ENCODE measurements at regions not wholly inside any gene's neighbourhood (a gene's known extent, or its start where the extent isn't known, plus 50 kb on each side); places are given as distances from the start of the nearest gene placed in this dataset.
"Not testable (repeated sequence)": the region's sequence is repeated elsewhere in the genome, so short reads cannot be mapped to it uniquely, and the experiment has no call there.

DNA sequence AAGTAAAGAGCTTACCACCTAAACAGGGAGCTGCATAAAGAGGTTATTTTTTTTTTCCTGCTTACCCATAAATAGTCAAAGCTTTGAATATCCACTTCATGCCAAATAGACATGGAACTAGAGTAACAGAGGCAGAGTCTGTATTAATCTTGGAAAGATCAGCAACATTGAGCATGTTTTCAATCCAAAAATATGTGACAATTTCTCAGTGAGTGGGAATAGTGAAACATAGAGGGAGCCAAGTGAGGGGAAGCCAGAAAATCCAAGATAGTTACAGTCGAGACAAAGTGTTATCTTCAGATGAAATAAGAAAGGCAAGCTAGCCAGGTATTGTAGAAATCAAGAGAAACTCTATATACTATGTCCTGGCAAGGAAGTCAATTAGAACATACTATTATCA is 122.3 kb upstream of the TACR3 start:
- DNase-seq (ENCODE audit: low read depth) = no peak
- H3K36me3 Mint-ChIP-seq (ENCODE audit: low read depth, unreplicated experiment) = no peaks in the 10 kb centered on the region
- Histone ChIP-seq H3K27ac (ENCODE audit: low read depth, low read length) (no peak overlapping the region), H3K79me2 (ENCODE audit: insufficient read depth, low read length) (no peaks in the 10 kb centered on the region), H2AFZ (ENCODE audit: low read depth, low read length) (no peak overlapping the region), H3K9ac (ENCODE audit: low read length) (no peak overlapping the region), H3K4me2 (ENCODE audit: low read length) (no peak overlapping the region), H4K20me1 (ENCODE audit: insufficient read depth, low read length) (no peaks in the 10 kb centered on the region), H3K36me3 (ENCODE audit: insufficient read depth, low read length) (no peaks in the 10 kb centered on the region), H3K27me3 (ENCODE audit: insufficient read depth, low read length) (no peaks in the 10 kb centered on the region), H3K9me3 (ENCODE audit: insufficient read depth, low read depth, low read length) (no peaks in the 10 kb centered on the region), H3K4me1 (ENCODE audit: insufficient read depth, low read length) (no peaks in the 10 kb centered on the region), H3K4me3 (ENCODE audit: insufficient read depth, low read depth, low read length) (no peak overlapping the region)
- no peak overlapping the region for H3K27ac Mint-ChIP-seq (ENCODE audit: unreplicated experiment)
- no peaks in the 10 kb centered on the region for H3K4me1 Mint-ChIP-seq (ENCODE audit: low read depth, unreplicated experiment)
- TF ChIP-seq, protein P1, sequence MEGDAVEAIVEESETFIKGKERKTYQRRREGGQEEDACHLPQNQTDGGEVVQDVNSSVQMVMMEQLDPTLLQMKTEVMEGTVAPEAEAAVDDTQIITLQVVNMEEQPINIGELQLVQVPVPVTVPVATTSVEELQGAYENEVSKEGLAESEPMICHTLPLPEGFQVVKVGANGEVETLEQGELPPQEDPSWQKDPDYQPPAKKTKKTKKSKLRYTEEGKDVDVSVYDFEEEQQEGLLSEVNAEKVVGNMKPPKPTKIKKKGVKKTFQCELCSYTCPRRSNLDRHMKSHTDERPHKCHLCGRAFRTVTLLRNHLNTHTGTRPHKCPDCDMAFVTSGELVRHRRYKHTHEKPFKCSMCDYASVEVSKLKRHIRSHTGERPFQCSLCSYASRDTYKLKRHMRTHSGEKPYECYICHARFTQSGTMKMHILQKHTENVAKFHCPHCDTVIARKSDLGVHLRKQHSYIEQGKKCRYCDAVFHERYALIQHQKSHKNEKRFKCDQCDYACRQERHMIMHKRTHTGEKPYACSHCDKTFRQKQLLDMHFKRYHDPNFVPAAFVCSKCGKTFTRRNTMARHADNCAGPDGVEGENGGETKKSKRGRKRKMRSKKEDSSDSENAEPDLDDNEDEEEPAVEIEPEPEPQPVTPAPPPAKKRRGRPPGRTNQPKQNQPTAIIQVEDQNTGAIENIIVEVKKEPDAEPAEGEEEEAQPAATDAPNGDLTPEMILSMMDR (IDR thresholded peaks at IDR 0.05; ENCODE audit: insufficient read depth, low read depth, low read length) = no peak
- TF ChIP-seq EZH2 (IDR thresholded peaks at IDR 0.05; ENCODE audit: insufficient read depth, low read length) = no peak
- no peak for FAIRE-seq
- H3K27me3 Mint-ChIP-seq (ENCODE audit: low read depth, unreplicated experiment) = no peaks in the 10 kb centered on the region
- H3K4me3 Mint-ChIP-seq (ENCODE audit: unreplicated experiment) = no peak overlapping the region
- peaks cover 5% of the 10 kb centered on the region for H3K9me3 Mint-ChIP-seq (ENCODE audit: unreplicated experiment)

DNA sequence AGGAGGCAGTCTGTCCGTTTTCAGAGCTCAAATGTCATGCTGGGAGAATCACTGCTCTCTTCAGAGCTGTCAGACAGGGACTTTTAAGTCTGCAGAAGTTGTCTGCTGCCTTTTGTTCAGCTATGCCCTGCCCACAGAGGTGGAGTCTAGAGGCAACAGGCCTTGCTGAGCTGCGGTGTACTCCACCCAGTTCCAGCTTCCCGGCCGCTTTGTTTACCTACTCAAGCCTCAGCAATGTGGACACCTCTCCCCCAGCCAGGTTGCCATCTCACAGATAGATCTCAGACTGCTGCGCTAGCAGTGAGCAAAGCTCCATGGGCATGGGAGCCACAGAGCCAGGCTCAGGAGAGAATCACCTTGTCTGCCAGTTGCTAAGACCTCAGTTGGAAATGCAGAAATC is 90.5 kb upstream of the TACR3 start:
- H3K4me2 ChIP-seq (ENCODE audit: low read length); H3K27me3 ChIP-seq (ENCODE audit: insufficient read depth, low read length); H3K27ac ChIP-seq (ENCODE audit: low read depth, low read length); H3K27ac Mint-ChIP-seq (ENCODE audit: unreplicated experiment); H3K79me2 ChIP-seq (ENCODE audit: insufficient read depth, low read length); H3K36me3 Mint-ChIP-seq (ENCODE audit: low read depth, unreplicated experiment); H4K20me1 ChIP-seq (ENCODE audit: insufficient read depth, low read length); H3K4me3 ChIP-seq (ENCODE audit: insufficient read depth, low read depth, low read length); DNase-seq (ENCODE audit: low read depth); H3K9ac ChIP-seq (ENCODE audit: low read length); H3K4me1 ChIP-seq (ENCODE audit: insufficient read depth, low read length); H3K4me1 Mint-ChIP-seq (ENCODE audit: low read depth, unreplicated experiment); H2AFZ ChIP-seq (ENCODE audit: low read depth, low read length); H3K4me3 Mint-ChIP-seq (ENCODE audit: unreplicated experiment); H3K36me3 ChIP-seq (ENCODE audit: insufficient read depth, low read length); H3K9me3 ChIP-seq (ENCODE audit: insufficient read depth, low read depth, low read length); H3K27me3 Mint-ChIP-seq (ENCODE audit: low read depth, unreplicated experiment); H3K9me3 Mint-ChIP-seq (ENCODE audit: unreplicated experiment); FAIRE-seq: not testable (repeated sequence)

DNA sequence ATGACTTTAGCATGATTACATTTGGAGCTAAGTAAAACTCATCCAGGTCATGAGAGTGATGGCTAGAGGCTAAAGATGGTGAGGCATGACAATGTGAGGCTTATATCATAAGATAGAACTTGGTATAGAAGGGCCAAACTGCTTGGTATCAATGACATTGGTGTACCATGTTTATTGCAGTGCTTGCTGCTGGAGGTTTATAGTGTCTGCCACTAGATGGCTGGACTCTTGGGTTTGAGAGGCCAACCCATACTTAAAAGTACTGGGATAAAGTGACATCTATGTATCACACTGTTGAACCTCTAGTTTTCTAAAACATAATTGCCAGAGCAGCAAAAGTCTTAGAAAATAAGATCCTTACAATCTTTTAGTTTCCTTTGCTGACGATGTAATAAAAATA is 83.0 kb upstream of the TACR3 start:
- no peak overlapping the region for H3K27ac Mint-ChIP-seq (ENCODE audit: unreplicated experiment)
- H3K4me3 Mint-ChIP-seq (ENCODE audit: unreplicated experiment) = no peak overlapping the region
- H3K4me3 ChIP-seq (ENCODE audit: insufficient read depth, low read depth, low read length) = no peak overlapping the region
- no peak overlapping the region for H2AFZ ChIP-seq (ENCODE audit: low read depth, low read length)
- TF ChIP-seq EZH2 (IDR thresholded peaks at IDR 0.05; ENCODE audit: insufficient read depth, low read length) = no peak
- TF ChIP-seq, protein P1 (IDR thresholded peaks at IDR 0.05; ENCODE audit: insufficient read depth, low read depth, low read length) = no peak
- no peaks in the 10 kb centered on the region for H3K36me3 ChIP-seq (ENCODE audit: insufficient read depth, low read length)
- no peak overlapping the region for H3K27ac ChIP-seq (ENCODE audit: low read depth, low read length)
- H3K9me3 ChIP-seq (ENCODE audit: insufficient read depth, low read depth, low read length) = no peaks in the 10 kb centered on the region
- H3K9me3 Mint-ChIP-seq (ENCODE audit: unreplicated experiment) = peaks cover 1% of the 10 kb centered on the region
- H3K4me1 Mint-ChIP-seq (ENCODE audit: low read depth, unreplicated experiment) = no peaks in the 10 kb centered on the region
- no peaks in the 10 kb centered on the region for H3K4me1 ChIP-seq (ENCODE audit: insufficient read depth, low read length)
- no peaks in the 10 kb centered on the region for H3K27me3 Mint-ChIP-seq (ENCODE audit: low read depth, unreplicated experiment)
- no peaks in the 10 kb centered on the region for H3K79me2 ChIP-seq (ENCODE audit: insufficient read depth, low read length)
- no peaks in the 10 kb centered on the region for H4K20me1 ChIP-seq (ENCODE audit: insufficient read depth, low read length)
- no peaks in the 10 kb centered on the region for H3K27me3 ChIP-seq (ENCODE audit: insufficient read depth, low read length)
- FAIRE-seq = no peak
- H3K9ac ChIP-seq (ENCODE audit: low read length) = no peak overlapping the region
- no peaks in the 10 kb centered on the region for H3K36me3 Mint-ChIP-seq (ENCODE audit: low read depth, unreplicated experiment)
- no peak overlapping the region for H3K4me2 ChIP-seq (ENCODE audit: low read length)
- DNase-seq (ENCODE audit: low read depth) = no peak
